Vagina (tissue), 2 donors: ENCODE measurements at regions not wholly inside any gene's neighbourhood (a gene's known extent, or its start where the extent isn't known, plus 50 kb on each side); places are given as distances from the start of the nearest gene placed in this dataset.

Experiments
- POLR2A ChIP-seq, 2 donors: fragments of 450-650 bp; IDR thresholded peaks; one replicate each; pipeline ENCODE4 v1.6.1; 2017; ENCODE audit warnings: antibody characterized with exemption in 2 of 2, mild to moderate bottlenecking in 2 of 2, moderate library complexity in 2 of 2
- POLR2AphosphoS5 ChIP-seq, 2 donors: sonication (generic); formaldehyde crosslinking; IDR thresholded peaks; one replicate each; pipeline ENCODE4 v1.9.0; 2017; ENCODE audit warnings: antibody characterized with exemption in 2 of 2, mild to moderate bottlenecking in 2 of 2, low read depth in 1 of 2; ENCODE audit not compliant: insufficient read depth in 1 of 2
- TF ChIP-seq, protein P1 (sequence below), 3 experiments: fragments of 450-650 bp in 2 of 3; fragments of 200-600 bp in 1 of 3; sonication (generic) in 1 of 3; IDR thresholded peaks; one replicate each; pipeline ENCODE4 v1.5.1; 2017 to 2019; ENCODE audit warnings: antibody characterized with exemption in 3 of 3, mild to moderate bottlenecking in 2 of 3, moderate library complexity in 2 of 3

DNA sequence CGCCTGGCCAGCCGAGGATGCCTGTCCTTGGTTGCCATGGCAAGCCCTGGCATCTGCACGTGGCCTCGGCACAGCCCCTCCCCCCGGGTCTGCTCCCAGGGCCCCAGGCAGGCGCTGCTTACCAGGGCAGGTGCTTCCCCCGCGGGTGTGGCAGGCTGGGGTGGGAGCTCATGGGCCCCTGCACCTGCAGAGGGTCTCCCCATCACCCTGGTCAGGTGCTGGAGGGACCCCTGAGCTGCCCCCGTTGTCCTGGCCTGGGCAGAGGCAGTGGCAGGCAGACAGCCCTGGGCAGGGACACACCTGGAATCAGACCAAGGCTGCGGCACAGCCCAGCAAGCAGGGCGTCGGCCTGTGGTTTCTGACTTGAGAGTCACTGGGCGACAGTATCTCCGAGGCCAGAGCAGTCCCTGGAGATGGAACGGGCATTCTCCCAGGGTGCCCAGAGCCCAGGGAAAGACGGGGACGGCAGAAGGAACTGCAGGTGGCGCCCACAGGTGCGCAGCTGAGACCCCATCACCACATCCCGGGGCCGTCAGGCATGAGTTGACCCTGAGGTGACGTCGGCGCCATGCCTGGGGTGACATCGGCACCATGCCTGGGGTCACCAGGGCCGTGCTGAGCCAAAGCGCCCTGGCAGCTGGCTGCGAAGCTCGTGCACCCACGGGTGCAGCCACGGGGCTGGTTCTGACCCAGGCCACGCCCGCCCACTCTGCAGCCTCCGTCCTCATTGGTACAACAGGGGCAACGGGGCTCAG lies 56.1 kb upstream of the FBRSL1 start:
- TF ChIP-seq, protein P1, sequence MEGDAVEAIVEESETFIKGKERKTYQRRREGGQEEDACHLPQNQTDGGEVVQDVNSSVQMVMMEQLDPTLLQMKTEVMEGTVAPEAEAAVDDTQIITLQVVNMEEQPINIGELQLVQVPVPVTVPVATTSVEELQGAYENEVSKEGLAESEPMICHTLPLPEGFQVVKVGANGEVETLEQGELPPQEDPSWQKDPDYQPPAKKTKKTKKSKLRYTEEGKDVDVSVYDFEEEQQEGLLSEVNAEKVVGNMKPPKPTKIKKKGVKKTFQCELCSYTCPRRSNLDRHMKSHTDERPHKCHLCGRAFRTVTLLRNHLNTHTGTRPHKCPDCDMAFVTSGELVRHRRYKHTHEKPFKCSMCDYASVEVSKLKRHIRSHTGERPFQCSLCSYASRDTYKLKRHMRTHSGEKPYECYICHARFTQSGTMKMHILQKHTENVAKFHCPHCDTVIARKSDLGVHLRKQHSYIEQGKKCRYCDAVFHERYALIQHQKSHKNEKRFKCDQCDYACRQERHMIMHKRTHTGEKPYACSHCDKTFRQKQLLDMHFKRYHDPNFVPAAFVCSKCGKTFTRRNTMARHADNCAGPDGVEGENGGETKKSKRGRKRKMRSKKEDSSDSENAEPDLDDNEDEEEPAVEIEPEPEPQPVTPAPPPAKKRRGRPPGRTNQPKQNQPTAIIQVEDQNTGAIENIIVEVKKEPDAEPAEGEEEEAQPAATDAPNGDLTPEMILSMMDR (IDR thresholded peaks at IDR 0.05) = no peak
- TF ChIP-seq POLR2A (IDR thresholded peaks at IDR 0.05) (no peak), POLR2AphosphoS5 (IDR thresholded peaks at IDR 0.05; ENCODE audit: insufficient read depth in 1 of 2, low read depth in 1 of 2) (no peak)
